ENCODE measurements at regions not wholly inside any gene's neighbourhood (a gene's known extent, or its start where the extent isn't known, plus 50 kb on each side); places are given as distances from the start of the nearest gene placed in this dataset.

GRCh38 chr7:118747473-118747872 lies 523.0 kb downstream of the ANKRD7 start:
- no peaks in the 10 kb centered on the region for H3K27me3 ChIP-seq (ENCODE audit: insufficient read depth, poor library complexity, severe bottlenecking)
- DNase-seq (ENCODE audit: low read depth in 1 of 2, low spot score in 1 of 2): no peak
- no peak overlapping the region for H3K4me3 ChIP-seq (replicated peaks; ENCODE audit: insufficient read depth, low read length)
- TF ChIP-seq SPI1 (IDR thresholded peaks at IDR 0.05; ENCODE audit: borderline replicate concordance, low read depth): no peak
- no peak for TF ChIP-seq REST (IDR thresholded peaks at IDR 0.05; ENCODE audit: insufficient replicate concordance, low read depth)
- TF ChIP-seq CTCF (IDR thresholded peaks at IDR 0.05; ENCODE audit: insufficient read depth, low read length): no peak
- no peak for TF ChIP-seq POLR2AphosphoS5 (IDR thresholded peaks at IDR 0.05; ENCODE audit: low read depth)
- TF ChIP-seq GABPA (IDR thresholded peaks at IDR 0.05; ENCODE audit: low read depth): no peak
- H3K27ac ChIP-seq (replicated peaks): no peak overlapping the region

- Histone ChIP-seq H3K27me3 (ENCODE audit: insufficient read depth, poor library complexity, severe bottlenecking) (no peaks in the 10 kb centered on the region), H3K27ac (replicated peaks) (no peak overlapping the region), H3K4me3 (replicated peaks; ENCODE audit: insufficient read depth, low read length) (no peak overlapping the region)
- DNase-seq (ENCODE audit: low read depth in 1 of 2, low spot score in 1 of 2): no peak
- TF ChIP-seq SPI1 (IDR thresholded peaks at IDR 0.05; ENCODE audit: borderline replicate concordance, low read depth) (no peak), REST (IDR thresholded peaks at IDR 0.05; ENCODE audit: insufficient replicate concordance, low read depth) (no peak), GABPA (IDR thresholded peaks at IDR 0.05; ENCODE audit: low read depth) (no peak), POLR2AphosphoS5 (IDR thresholded peaks at IDR 0.05; ENCODE audit: low read depth) (no peak), CTCF (IDR thresholded peaks at IDR 0.05; ENCODE audit: insufficient read depth, low read length) (no peak)
Measured at GRCh38 chr7:118753479-118753878, 529.0 kb downstream of the ANKRD7 start.

- no peak overlapping the region for H3K27ac ChIP-seq (replicated peaks)
- DNase-seq (ENCODE audit: low read depth in 1 of 2, low spot score in 1 of 2): no peak
- no peak overlapping the region for H3K4me3 ChIP-seq (replicated peaks; ENCODE audit: insufficient read depth, low read length)
- no peaks in the 10 kb centered on the region for H3K27me3 ChIP-seq (ENCODE audit: insufficient read depth, poor library complexity, severe bottlenecking)
- TF ChIP-seq REST (IDR thresholded peaks at IDR 0.05; ENCODE audit: insufficient replicate concordance, low read depth): no peak
- no peak for TF ChIP-seq GABPA (IDR thresholded peaks at IDR 0.05; ENCODE audit: low read depth)
- no peak for TF ChIP-seq POLR2AphosphoS5 (IDR thresholded peaks at IDR 0.05; ENCODE audit: low read depth)
- TF ChIP-seq SPI1 (IDR thresholded peaks at IDR 0.05; ENCODE audit: borderline replicate concordance, low read depth): no peak
- no peak for TF ChIP-seq CTCF (IDR thresholded peaks at IDR 0.05; ENCODE audit: insufficient read depth, low read length)
Measured at GRCh38 chr7:118754608-118755007, 530.1 kb downstream of the ANKRD7 start.
